Mesothelial cell of epicardium (in vitro differentiated cells): ENCODE measurements at regions not wholly inside any gene's neighbourhood (a gene's known extent, or its start where the extent isn't known, plus 50 kb on each side); places are given as distances from the start of the nearest gene placed in this dataset.

Source experiments
- DNase-seq, 2 experiments: peaks; one replicate each; pipeline ENCODE4 v3.0.0; 2021; ENCODE audit warnings: low spot score in 2 of 2; ENCODE audit not compliant: unreplicated experiment in 2 of 2
- H3K27ac Mint-ChIP-seq: 2 replicates; pipeline ENCODE4 v1.8.0; 2021; ENCODE audit warnings: mixed read lengths
- H3K27me3 Mint-ChIP-seq: 2 replicates; pipeline ENCODE4 v1.8.0; 2021; ENCODE audit warnings: low read depth, mixed read lengths
- H3K36me3 Mint-ChIP-seq: 2 replicates; pipeline ENCODE4 v1.8.0; 2021; ENCODE audit warnings: mixed read lengths
- H3K4me1 Mint-ChIP-seq: 2 replicates; pipeline ENCODE4 v1.8.0; 2021; ENCODE audit warnings: mixed read lengths
- H3K4me3 Mint-ChIP-seq: 2 replicates; pipeline ENCODE4 v1.8.0; 2021; ENCODE audit warnings: mild to moderate bottlenecking, moderate library complexity, mixed read lengths
- H3K9me3 Mint-ChIP-seq: 2 replicates; pipeline ENCODE4 v1.8.0; 2021; ENCODE audit warnings: mixed read lengths
- CTCF ChIP-seq: fragments of 200-600 bp; sonication (generic); IDR thresholded peaks from one replicate; pipeline ENCODE4 v1.5.0; 2021; ENCODE audit warnings: antibody characterized with exemption; ENCODE audit not compliant: unreplicated experiment

GRCh38 chr15:25939122-25939521 lies 76.0 kb upstream of the ATP10A start:
- no peak for TF ChIP-seq CTCF
- H3K27me3 Mint-ChIP-seq = no peaks in the 10 kb centered on the region
- no peaks in the 10 kb centered on the region for H3K9me3 Mint-ChIP-seq
- no peak for DNase-seq
- H3K4me3 Mint-ChIP-seq = no peak overlapping the region
- H3K27ac Mint-ChIP-seq = no peak overlapping the region
- no peaks in the 10 kb centered on the region for H3K36me3 Mint-ChIP-seq
- H3K4me1 Mint-ChIP-seq = peaks cover 8% of the 10 kb centered on the region

GRCh38 chr15:25937796-25938195 lies 74.7 kb upstream of the ATP10A start:
- Mint-ChIP-seq H3K9me3 (no peaks in the 10 kb centered on the region), H3K4me1 (peaks cover 15% of the 10 kb centered on the region), H3K4me3 (no peak overlapping the region), H3K27ac (no peak overlapping the region), H3K36me3 (no peaks in the 10 kb centered on the region), H3K27me3 (peaks cover 3% of the 10 kb centered on the region)
- DNase-seq = no peak
- no peak for TF ChIP-seq CTCF

- Mint-ChIP-seq H3K36me3 (no peaks in the 10 kb centered on the region), H3K9me3 (no peaks in the 10 kb centered on the region), H3K4me3 (no peak overlapping the region), H3K4me1 (peaks cover 6% of the 10 kb centered on the region), H3K27ac (no peak overlapping the region), H3K27me3 (peaks cover 3% of the 10 kb centered on the region)
- TF ChIP-seq CTCF = no peak
- DNase-seq = no peak
Observed at GRCh38 chr15:25936004-25936403, 72.9 kb upstream of the ATP10A start.

GRCh38 chr15:25933456-25934158 lies 70.5 kb upstream of the ATP10A start:
- H3K36me3 Mint-ChIP-seq = no peaks in the 10 kb centered on the region
- peak; percentile 49 for TF ChIP-seq CTCF
- peaks cover 18% of the 10 kb centered on the region for H3K9me3 Mint-ChIP-seq
- H3K4me1 Mint-ChIP-seq = peaks cover 6% of the 10 kb centered on the region
- peaks cover 3% of the 10 kb centered on the region for H3K27me3 Mint-ChIP-seq
- H3K4me3 Mint-ChIP-seq = peak overlapping the region; percentile 75
- H3K27ac Mint-ChIP-seq = peak overlapping the region; percentile 61
- peak in 1 of 2 experiments; percentile 62 for DNase-seq

- Mint-ChIP-seq H3K27ac (no peak overlapping the region), H3K4me3 (no peak overlapping the region), H3K4me1 (peaks cover 6% of the 10 kb centered on the region), H3K36me3 (no peaks in the 10 kb centered on the region), H3K9me3 (peaks cover 18% of the 10 kb centered on the region), H3K27me3 (peaks cover 3% of the 10 kb centered on the region)
- no peak for DNase-seq
- TF ChIP-seq CTCF = no peak
Observed at GRCh38 chr15:25932696-25933095, 69.6 kb upstream of the ATP10A start.
